GM12878 (cell line): ENCODE measurements at regions not wholly inside any gene's neighbourhood (a gene's known extent, or its start where the extent isn't known, plus 50 kb on each side); places are given as distances from the start of the nearest gene placed in this dataset.

Experiments used
- ASH2L ChIP-seq: fragments of 300-600, 200-600 bp; sonication (generic); IDR thresholded peaks from 2 replicates; pipeline ENCODE4 v1.6.1; 2017; ENCODE audit warnings: low read depth, mild to moderate bottlenecking, borderline replicate concordance
- BCL11A ChIP-seq: IDR thresholded peaks from 2 replicates; pipeline ENCODE4 v1.6.1; 2011; ENCODE audit warnings: low read depth, low read length
- BHLHE40 ChIP-seq, 2 experiments: fragments of 450-650 bp in 1 of 2; IDR thresholded peaks; 2 replicates each; pipeline ENCODE4 v1.6.1; 2011 to 2017; ENCODE audit warnings: low read depth in 2 of 2, borderline replicate concordance in 1 of 2, improper control_type of control experiment in 1 of 2, low read length in 1 of 2, mild to moderate bottlenecking in 1 of 2
- CBFB ChIP-seq: IDR thresholded peaks from 2 replicates; pipeline ENCODE4 v1.6.1; 2016; ENCODE audit warnings: antibody characterized with exemption, low read depth
- CREB1 ChIP-seq: IDR thresholded peaks from 2 replicates; pipeline ENCODE4 v1.6.1; 2012; ENCODE audit warnings: low read depth, mild to moderate bottlenecking, inconsistent platforms
- E2F8 ChIP-seq: fragments of 450-650 bp; IDR thresholded peaks from 2 replicates; pipeline ENCODE4 v1.6.1; 2018; ENCODE audit warnings: mild to moderate bottlenecking, low read depth, moderate library complexity; ENCODE audit not compliant: partially characterized antibody
- EED ChIP-seq: sonication (generic); IDR thresholded peaks from 2 replicates; pipeline ENCODE4 v1.6.1; 2016; ENCODE audit warnings: antibody characterized with exemption, low read depth
- ELK1 ChIP-seq: IDR thresholded peaks from 2 replicates; pipeline ENCODE4 v1.6.1; 2012; ENCODE audit warnings: low read depth, low read length, improper control_type of control experiment
- FOS ChIP-seq: IDR thresholded peaks from 3 replicates; pipeline ENCODE4 v1.6.1; 2011; ENCODE audit warnings: borderline replicate concordance; ENCODE audit not compliant: insufficient read length; ENCODE audit errors: extremely low read depth
- FOXM1 ChIP-seq: IDR thresholded peaks from 2 replicates; pipeline ENCODE4 v1.6.1; 2012; ENCODE audit warnings: low read depth, mild to moderate bottlenecking, inconsistent platforms, low read length, moderate library complexity
- GATAD2B ChIP-seq: fragments of 450-650 bp; conservative IDR thresholded peaks from 2 replicates; pipeline ENCODE4 v1.6.1; 2017; ENCODE audit warnings: low read depth, mild to moderate bottlenecking, moderate library complexity
- HDAC2 ChIP-seq: fragments of 200-600 bp; sonication (generic); IDR thresholded peaks from 2 replicates; pipeline ENCODE4 v1.6.1; 2017
- HDAC6 ChIP-seq: fragments of 200-600 bp; sonication (generic); IDR thresholded peaks from one replicate; pipeline ENCODE4 v1.8.0; 2017; ENCODE audit warnings: antibody characterized with exemption; ENCODE audit not compliant: unreplicated experiment
- HSF1 ChIP-seq: fragments of 150-350 bp; IDR thresholded peaks from 2 replicates; pipeline ENCODE4 v1.6.1; 2014; ENCODE audit warnings: mild to moderate bottlenecking, low read depth, low read length
- JUND ChIP-seq: IDR thresholded peaks from 2 replicates; pipeline ENCODE4 v1.6.1; 2012; ENCODE audit warnings: low read depth, mild to moderate bottlenecking, low read length, improper control_type of control experiment, moderate library complexity
- MEF2A ChIP-seq: IDR thresholded peaks from 2 replicates; pipeline ENCODE4 v1.6.1; 2011; ENCODE audit warnings: low read depth, mild to moderate bottlenecking, low read length, moderate library complexity; ENCODE audit not compliant: insufficient read depth
- MLLT1 ChIP-seq: fragments of 450-650 bp; IDR thresholded peaks from 2 replicates; pipeline ENCODE4 v1.6.1; 2016; ENCODE audit warnings: mild to moderate bottlenecking
- MTA3 ChIP-seq: IDR thresholded peaks from 2 replicates; pipeline ENCODE4 v1.6.1; 2012; ENCODE audit warnings: low read length, inconsistent platforms, borderline replicate concordance
- NFXL1 ChIP-seq: fragments of 450-650 bp; IDR thresholded peaks from 2 replicates; pipeline ENCODE4 v1.6.1; 2017; ENCODE audit warnings: antibody characterized with exemption, mild to moderate bottlenecking, borderline replicate concordance
- NKRF ChIP-seq: fragments of 450-650 bp; conservative IDR thresholded peaks from 2 replicates; pipeline ENCODE4 v1.6.1; 2017; ENCODE audit warnings: mild to moderate bottlenecking, moderate library complexity
- RAD51 ChIP-seq: fragments of 450-650 bp; IDR thresholded peaks from 2 replicates; pipeline ENCODE4 v1.6.1; 2016; ENCODE audit warnings: moderate library complexity, mild to moderate bottlenecking, inconsistent platforms
- SMAD1 ChIP-seq: fragments of 450-650 bp; IDR thresholded peaks from 2 replicates; pipeline ENCODE4 v1.6.1; 2018; ENCODE audit warnings: mild to moderate bottlenecking, low read depth; ENCODE audit not compliant: partially characterized antibody
- SP1 ChIP-seq: IDR thresholded peaks from one replicate; pipeline ENCODE4 v1.6.1; 2011; ENCODE audit warnings: low read depth, low read length
- ZNF207 ChIP-seq: fragments of 450-650 bp; IDR thresholded peaks from 2 replicates; pipeline ENCODE4 v1.6.1; 2014; ENCODE audit warnings: antibody characterized with exemption, mild to moderate bottlenecking, borderline replicate concordance

GRCh38 chr9:7300484-7300883, 499.1 kb downstream of the DMAC1 start (continued):
- TF ChIP-seq ELK1 (no peak), FOXM1 (peak; percentile 35; the same call in 1 of the 2 replicates), EED (no peak), JUND (no peak), CBFB (no peak), ZNF207 (no peak), HDAC6 (no peak), MEF2A (no peak), RAD51 (no peak), NFXL1 (no peak), ASH2L (no peak), HSF1 (no peak), SMAD1 (no peak), FOS (no peak), SP1 (no peak), BHLHE40 (IDR thresholded peaks at IDR 0.05; ENCODE audit: borderline replicate concordance in 1 of 2, low read depth in 2 of 2, low read length in 1 of 2) (peak in 1 of 2 experiments; percentile 38; a peak in 1 of 4 replicates), MLLT1 (no peak), BCL11A (peak; percentile 88), HDAC2 (no peak), NKRF (no peak), MTA3 (no peak), CREB1 (no peak), E2F8 (no peak), GATAD2B (no peak)
